Activated CD4-positive, alpha-beta memory T cell treated with anti-CD3 and anti-CD28 coated beads, Interleukin-2, amount 10 ng/mL, durations not matched to agents 7 days and 5 days (primary cell): ENCODE measurements at regions not wholly inside any gene's neighbourhood (a gene's known extent, or its start where the extent isn't known, plus 50 kb on each side); places are given as distances from the start of the nearest gene placed in this dataset.

ENCODE experiments used
- CTCF ChIA-PET: fragments of 350-600 bp; sonication (Branson Sonifier 250); formaldehyde crosslinking; loops from one replicate; lab custom pipeline; 2021; ENCODE audit warnings: antibody characterized with exemption, inconsistent platforms; lab: Charles Lee
- POLR2A ChIA-PET: fragments of 350-600 bp; sonication (Branson Sonifier 250); formaldehyde crosslinking; loops from one replicate; lab custom pipeline; 2021; ENCODE audit warnings: antibody characterized with exemption; lab: Charles Lee
- DNase-seq: peaks from one replicate; pipeline ENCODE4 v3.0.0-alpha.2; 2020
- H3K27ac Mint-ChIP-seq: one replicate; pipeline ENCODE4 v1.8.0; 2021; ENCODE audit warnings: mild to moderate bottlenecking, mixed read lengths
- H3K27me3 Mint-ChIP-seq: one replicate; pipeline ENCODE4 v1.8.0; 2021; ENCODE audit warnings: mixed read lengths
- H3K36me3 Mint-ChIP-seq: one replicate; pipeline ENCODE4 v1.8.0; 2021; ENCODE audit warnings: low read depth, mixed read lengths
- H3K4me1 Mint-ChIP-seq: one replicate; pipeline ENCODE4 v1.8.0; 2021; ENCODE audit warnings: mixed read lengths
- H3K4me3 Mint-ChIP-seq: one replicate; pipeline ENCODE4 v1.8.0; 2021; ENCODE audit warnings: mild to moderate bottlenecking, mixed read lengths
- H3K9me3 Mint-ChIP-seq: one replicate; pipeline ENCODE4 v1.8.0; 2021; ENCODE audit warnings: mixed read lengths

DNA sequence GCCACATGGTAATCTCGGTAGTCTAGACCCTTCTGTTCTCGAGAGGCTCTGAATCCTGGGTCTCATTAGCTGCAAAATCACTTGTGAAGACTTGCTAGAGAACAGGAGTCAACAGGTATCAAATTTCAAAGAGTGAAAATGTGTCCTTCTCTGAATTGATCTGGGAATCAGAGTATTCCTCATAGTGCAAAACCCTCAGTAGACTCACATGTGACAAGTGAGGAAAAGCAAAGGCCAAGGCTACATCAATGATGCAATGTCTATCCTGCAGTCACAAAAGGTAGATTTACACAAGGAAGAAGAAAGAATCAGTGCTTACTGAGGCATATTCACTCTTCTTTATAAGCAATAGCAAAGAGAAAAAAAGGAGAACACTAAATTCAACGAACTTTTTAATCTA is 1220.0 kb upstream of the GJE1 start:
- no peak overlapping the region for H3K4me3 Mint-ChIP-seq
- no peaks in the 10 kb centered on the region for H3K9me3 Mint-ChIP-seq
- no peaks in the 10 kb centered on the region for H3K36me3 Mint-ChIP-seq
- no peaks in the 10 kb centered on the region for H3K27me3 Mint-ChIP-seq
- no peaks in the 10 kb centered on the region for H3K4me1 Mint-ChIP-seq
- DNase-seq = no peak
- ChIA-PET CTCF (no interaction called here), POLR2A (no interaction called here)
- H3K27ac Mint-ChIP-seq = no peak overlapping the region

DNA sequence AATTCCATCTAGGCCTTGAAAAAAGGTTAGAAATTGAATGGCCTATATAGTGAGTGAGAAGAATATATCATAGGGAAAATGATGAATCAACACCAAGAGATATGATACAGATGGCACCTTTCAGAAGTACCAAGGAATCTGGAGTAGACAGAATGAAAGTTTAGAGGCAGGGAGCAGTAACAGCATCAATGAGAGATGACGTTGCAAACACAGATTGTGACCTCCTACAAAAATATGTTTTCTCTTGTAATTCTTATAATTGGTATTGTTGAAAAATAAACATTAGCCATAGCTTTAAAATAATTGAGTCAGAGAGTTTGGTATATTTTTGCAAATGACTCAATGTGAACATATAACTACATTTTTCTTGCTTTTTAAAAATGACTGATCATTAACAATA is 1223.1 kb upstream of the GJE1 start:
- no peaks in the 10 kb centered on the region for H3K9me3 Mint-ChIP-seq
- H3K27ac Mint-ChIP-seq = no peak overlapping the region
- ChIA-PET CTCF (no interaction called here), POLR2A (no interaction called here)
- no peaks in the 10 kb centered on the region for H3K36me3 Mint-ChIP-seq
- no peaks in the 10 kb centered on the region for H3K4me1 Mint-ChIP-seq
- no peak overlapping the region for H3K4me3 Mint-ChIP-seq
- H3K27me3 Mint-ChIP-seq = no peaks in the 10 kb centered on the region
- no peak for DNase-seq

DNA sequence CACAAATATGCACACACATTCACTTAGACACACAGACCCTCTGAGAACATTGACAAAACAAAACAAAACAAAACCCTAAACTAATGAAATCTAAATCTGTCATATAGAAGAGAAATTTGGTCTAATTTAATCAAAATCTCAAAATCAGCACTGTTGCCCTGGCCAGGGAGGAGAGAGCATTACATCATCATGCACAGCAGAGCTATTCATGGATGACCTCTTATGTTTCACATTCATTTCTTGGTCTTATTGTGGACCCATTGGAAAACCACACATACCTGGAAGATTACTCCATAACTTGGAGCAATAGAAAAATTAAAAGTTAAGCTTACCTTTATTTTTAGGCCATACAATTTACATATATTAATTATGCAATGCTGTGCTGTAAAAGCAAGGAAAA is 1223.6 kb upstream of the GJE1 start:
- H3K36me3 Mint-ChIP-seq = no peaks in the 10 kb centered on the region
- no peak overlapping the region for H3K27ac Mint-ChIP-seq
- no peaks in the 10 kb centered on the region for H3K27me3 Mint-ChIP-seq
- ChIA-PET CTCF (no interaction called here), POLR2A (no interaction called here)
- no peaks in the 10 kb centered on the region for H3K4me1 Mint-ChIP-seq
- H3K4me3 Mint-ChIP-seq = no peak overlapping the region
- no peak for DNase-seq
- no peaks in the 10 kb centered on the region for H3K9me3 Mint-ChIP-seq

DNA sequence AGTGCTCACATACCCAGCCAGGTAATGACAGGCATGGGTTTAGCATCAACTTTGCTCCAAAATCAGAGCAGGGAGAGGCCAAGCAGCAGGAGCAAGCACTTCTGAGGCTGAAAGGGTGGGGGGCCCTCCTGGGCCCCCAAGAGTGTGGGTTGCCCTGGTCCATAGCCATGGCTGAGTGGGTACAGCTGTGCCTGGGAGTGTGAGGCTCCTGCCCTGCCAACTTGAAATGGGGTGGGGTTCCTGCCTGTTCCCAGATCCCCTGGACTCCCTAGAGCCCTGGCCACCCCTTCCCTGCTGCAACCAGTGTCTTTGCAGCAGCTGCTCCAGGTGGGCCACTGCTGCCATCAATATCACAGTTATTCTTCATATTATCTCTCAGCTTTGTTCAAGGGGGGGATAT is 1224.2 kb upstream of the GJE1 start:
- Mint-ChIP-seq H3K36me3 (no peaks in the 10 kb centered on the region), H3K4me1 (no peaks in the 10 kb centered on the region), H3K9me3 (no peaks in the 10 kb centered on the region), H3K4me3 (no peak overlapping the region), H3K27ac (no peak overlapping the region), H3K27me3 (no peaks in the 10 kb centered on the region)
- ChIA-PET CTCF (no interaction called here), POLR2A (no interaction called here)
- DNase-seq = no peak

DNA sequence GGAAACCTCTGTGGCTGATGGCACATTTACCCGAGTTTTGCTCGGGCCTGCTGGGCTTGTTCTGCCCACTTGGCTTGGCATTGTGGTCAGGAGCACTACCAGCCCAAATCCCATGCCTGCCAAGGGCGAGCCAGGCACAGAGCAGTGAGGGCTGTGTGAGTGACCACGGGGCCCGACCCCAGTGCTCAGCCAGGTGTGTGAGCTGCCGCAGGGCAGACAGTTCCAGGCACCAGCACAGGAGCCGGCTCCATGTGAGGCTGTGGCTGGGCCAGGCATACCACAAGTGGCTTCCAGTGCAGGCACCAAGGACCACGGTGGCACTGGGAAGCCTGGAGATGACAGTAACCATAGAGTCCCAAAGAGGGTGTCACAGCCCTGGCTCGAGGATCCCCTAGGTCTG is 1225.5 kb upstream of the GJE1 start:
- POLR2A ChIA-PET = no interaction called here
- Mint-ChIP-seq H3K4me3 (no peak overlapping the region), H3K9me3 (no peaks in the 10 kb centered on the region), H3K36me3 (no peaks in the 10 kb centered on the region), H3K27ac (no peak overlapping the region), H3K27me3 (no peaks in the 10 kb centered on the region), H3K4me1 (no peaks in the 10 kb centered on the region)
- DNase-seq = no peak
- CTCF ChIA-PET = no interaction called here

GRCh38 chr6:140905724-140906123 is 1227.0 kb upstream of the GJE1 start:
- ChIA-PET CTCF (no interaction called here), POLR2A (no interaction called here)
- Mint-ChIP-seq H3K9me3 (peaks cover 6% of the 10 kb centered on the region), H3K27ac (no peak overlapping the region), H3K4me3 (no peak overlapping the region), H3K4me1 (no peaks in the 10 kb centered on the region), H3K27me3 (no peaks in the 10 kb centered on the region), H3K36me3 (no peaks in the 10 kb centered on the region)
- DNase-seq = no peak

GRCh38 chr6:140905050-140905449 is 1227.7 kb upstream of the GJE1 start:
- POLR2A ChIA-PET = no interaction called here
- no peak overlapping the region for H3K27ac Mint-ChIP-seq

GRCh38 chr6:140897804-140898573 is 1234.7 kb upstream of the GJE1 start:
- Mint-ChIP-seq H3K9me3 (peaks cover 8% of the 10 kb centered on the region), H3K36me3 (no peaks in the 10 kb centered on the region), H3K4me1 (no peaks in the 10 kb centered on the region), H3K27ac (no peak overlapping the region), H3K4me3 (no peak overlapping the region), H3K27me3 (no peaks in the 10 kb centered on the region)
- DNase-seq = no peak
- ChIA-PET POLR2A (no interaction called here), CTCF (no interaction called here)

More at GRCh38 chr6:140905050-140905449, 1227.7 kb upstream of the GJE1 start:
- no peak for DNase-seq
- H3K27me3 Mint-ChIP-seq = no peaks in the 10 kb centered on the region
- peaks cover 8% of the 10 kb centered on the region for H3K9me3 Mint-ChIP-seq
- H3K4me1 Mint-ChIP-seq = no peaks in the 10 kb centered on the region
- H3K36me3 Mint-ChIP-seq = no peaks in the 10 kb centered on the region
- no peak overlapping the region for H3K4me3 Mint-ChIP-seq
- CTCF ChIA-PET = no interaction called here

DNA sequence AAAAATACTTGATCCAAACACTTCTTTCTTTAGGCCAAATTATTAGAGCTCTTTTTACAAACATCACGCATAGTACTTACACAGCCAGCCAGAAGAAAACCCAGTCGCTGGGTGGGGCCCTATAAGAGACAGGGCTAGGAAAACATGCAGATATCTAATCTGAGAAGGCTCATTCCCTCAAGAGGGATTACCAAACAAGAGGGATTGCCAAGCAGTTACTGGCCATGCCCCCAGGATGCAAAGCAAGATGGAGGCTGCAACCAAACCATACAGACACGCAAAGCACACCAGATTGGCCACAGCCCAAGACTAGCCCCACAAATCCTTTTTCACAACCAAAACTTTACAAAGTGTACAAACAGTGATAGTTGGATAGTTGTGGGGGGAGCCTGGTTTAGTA is 1235.4 kb upstream of the GJE1 start:
- Mint-ChIP-seq H3K4me1 (no peaks in the 10 kb centered on the region), H3K27me3 (no peaks in the 10 kb centered on the region), H3K9me3 (peaks cover 8% of the 10 kb centered on the region), H3K4me3 (no peak overlapping the region), H3K36me3 (no peaks in the 10 kb centered on the region), H3K27ac (no peak overlapping the region)
- DNase-seq = no peak
- ChIA-PET POLR2A (no interaction called here), CTCF (no interaction called here)

- Mint-ChIP-seq H3K36me3 (no peaks in the 10 kb centered on the region), H3K27me3 (no peaks in the 10 kb centered on the region), H3K4me1 (no peaks in the 10 kb centered on the region), H3K4me3 (no peak overlapping the region), H3K27ac (no peak overlapping the region), H3K9me3 (no peaks in the 10 kb centered on the region)
- ChIA-PET POLR2A (no interaction called here), CTCF (no interaction called here)
- DNase-seq = no peak
Observed at GRCh38 chr6:140893432-140893831, 1239.3 kb upstream of the GJE1 start.

GRCh38 chr6:140879946-140880345 is 1252.8 kb upstream of the GJE1 start:
- Mint-ChIP-seq H3K4me1 (no peaks in the 10 kb centered on the region), H3K27ac (no peak overlapping the region), H3K4me3 (no peak overlapping the region), H3K36me3 (no peaks in the 10 kb centered on the region), H3K27me3 (no peaks in the 10 kb centered on the region), H3K9me3 (no peaks in the 10 kb centered on the region)
- ChIA-PET CTCF (no interaction called here), POLR2A (no interaction called here)
- no peak for DNase-seq

DNA sequence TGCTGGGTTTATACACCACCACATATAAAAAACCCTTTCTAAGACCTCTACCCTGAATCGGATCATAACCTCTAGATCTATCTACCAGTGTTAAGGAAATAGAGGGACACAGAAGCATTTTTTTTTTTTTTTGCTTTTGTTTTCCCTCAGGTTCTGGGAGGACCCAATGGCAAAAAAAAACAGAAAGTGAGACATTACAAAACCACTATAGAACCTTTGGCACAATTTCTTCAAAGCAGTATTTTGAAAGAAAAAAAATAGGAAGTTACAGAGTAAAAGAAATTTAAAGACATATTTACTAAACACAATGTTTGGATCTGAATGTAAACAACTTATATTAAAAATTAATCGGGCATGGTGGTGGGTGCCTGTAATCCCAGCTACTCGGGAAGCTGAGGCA is 1258.7 kb upstream of the GJE1 start:
- Mint-ChIP-seq H3K4me3 (no peak overlapping the region), H3K27me3 (no peaks in the 10 kb centered on the region)

DNA sequence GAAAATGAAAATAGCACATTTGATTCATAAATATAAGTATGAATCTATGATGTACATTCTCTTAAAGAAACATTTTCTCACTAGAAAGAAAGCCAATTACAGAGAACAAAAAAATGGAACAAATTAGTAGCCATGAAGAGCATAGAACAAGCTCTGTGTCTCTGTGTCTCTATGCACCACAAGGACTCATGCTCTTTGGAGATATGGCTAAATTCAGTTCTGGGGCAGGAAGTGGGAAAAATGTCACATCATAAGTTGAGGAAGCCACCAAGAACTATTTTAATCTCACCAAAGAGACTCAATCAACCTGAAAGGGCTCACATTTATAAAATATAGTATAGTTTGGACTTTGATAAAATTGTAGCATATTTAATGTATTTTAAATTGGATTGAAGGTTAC is 1259.8 kb upstream of the GJE1 start:
- H3K36me3 Mint-ChIP-seq = no peaks in the 10 kb centered on the region
- H3K4me3 Mint-ChIP-seq = no peak overlapping the region
- no peaks in the 10 kb centered on the region for H3K4me1 Mint-ChIP-seq
- ChIA-PET POLR2A (no interaction called here), CTCF (no interaction called here)
- no peak overlapping the region for H3K27ac Mint-ChIP-seq
- no peaks in the 10 kb centered on the region for H3K9me3 Mint-ChIP-seq
- no peak for DNase-seq
- no peaks in the 10 kb centered on the region for H3K27me3 Mint-ChIP-seq

More for the DNA sequence above, 1258.7 kb upstream of the GJE1 start:
- ChIA-PET CTCF (interaction anchor here (1.3 kb wide), 1 partner anchor 10 kb away, joined by 4 read pairs; no protein-coding TSS in a partner anchor), POLR2A (no interaction called here)
- no peak for DNase-seq
- Mint-ChIP-seq H3K27ac (no peak overlapping the region), H3K36me3 (no peaks in the 10 kb centered on the region), H3K9me3 (no peaks in the 10 kb centered on the region), H3K4me1 (no peaks in the 10 kb centered on the region)

GRCh38 chr6:140871911-140872310 is 1260.8 kb upstream of the GJE1 start:
- H3K4me3 Mint-ChIP-seq = no peak overlapping the region
- H3K9me3 Mint-ChIP-seq = no peaks in the 10 kb centered on the region
- DNase-seq = no peak
- H3K27me3 Mint-ChIP-seq = no peaks in the 10 kb centered on the region
- POLR2A ChIA-PET = no interaction called here
- CTCF ChIA-PET = no interaction called here
- no peak overlapping the region for H3K27ac Mint-ChIP-seq
- H3K36me3 Mint-ChIP-seq = no peaks in the 10 kb centered on the region
- no peaks in the 10 kb centered on the region for H3K4me1 Mint-ChIP-seq
